ENCODE measurements at regions not wholly inside any gene's neighbourhood (a gene's known extent, or its start where the extent isn't known, plus 50 kb on each side); places are given as distances from the start of the nearest gene placed in this dataset.
"Not testable (repeated sequence)": the region's sequence is repeated elsewhere in the genome, so short reads cannot be mapped to it uniquely, and the experiment has no call there.

- DNase-seq (ENCODE audit: low read depth), result no peak
- H3K4me3 ChIP-seq (ENCODE audit: low read length), result no peak overlapping the region
- TF ChIP-seq, protein P1, sequence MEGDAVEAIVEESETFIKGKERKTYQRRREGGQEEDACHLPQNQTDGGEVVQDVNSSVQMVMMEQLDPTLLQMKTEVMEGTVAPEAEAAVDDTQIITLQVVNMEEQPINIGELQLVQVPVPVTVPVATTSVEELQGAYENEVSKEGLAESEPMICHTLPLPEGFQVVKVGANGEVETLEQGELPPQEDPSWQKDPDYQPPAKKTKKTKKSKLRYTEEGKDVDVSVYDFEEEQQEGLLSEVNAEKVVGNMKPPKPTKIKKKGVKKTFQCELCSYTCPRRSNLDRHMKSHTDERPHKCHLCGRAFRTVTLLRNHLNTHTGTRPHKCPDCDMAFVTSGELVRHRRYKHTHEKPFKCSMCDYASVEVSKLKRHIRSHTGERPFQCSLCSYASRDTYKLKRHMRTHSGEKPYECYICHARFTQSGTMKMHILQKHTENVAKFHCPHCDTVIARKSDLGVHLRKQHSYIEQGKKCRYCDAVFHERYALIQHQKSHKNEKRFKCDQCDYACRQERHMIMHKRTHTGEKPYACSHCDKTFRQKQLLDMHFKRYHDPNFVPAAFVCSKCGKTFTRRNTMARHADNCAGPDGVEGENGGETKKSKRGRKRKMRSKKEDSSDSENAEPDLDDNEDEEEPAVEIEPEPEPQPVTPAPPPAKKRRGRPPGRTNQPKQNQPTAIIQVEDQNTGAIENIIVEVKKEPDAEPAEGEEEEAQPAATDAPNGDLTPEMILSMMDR (conservative IDR thresholded peaks at IDR 0.05; ENCODE audit: low read length), result no peak
These were observed 90.5 kb upstream of the GDNF start for GRCh38 chr5:37930350-37930749.

GRCh38 chr5:37929791-37930190 is 90.0 kb upstream of the GDNF start:
- TF ChIP-seq, protein P1 (conservative IDR thresholded peaks at IDR 0.05; ENCODE audit: low read length), result no peak
- DNase-seq (ENCODE audit: low read depth), result no peak
- H3K4me3 ChIP-seq (ENCODE audit: low read length), result no peak overlapping the region

DNA sequence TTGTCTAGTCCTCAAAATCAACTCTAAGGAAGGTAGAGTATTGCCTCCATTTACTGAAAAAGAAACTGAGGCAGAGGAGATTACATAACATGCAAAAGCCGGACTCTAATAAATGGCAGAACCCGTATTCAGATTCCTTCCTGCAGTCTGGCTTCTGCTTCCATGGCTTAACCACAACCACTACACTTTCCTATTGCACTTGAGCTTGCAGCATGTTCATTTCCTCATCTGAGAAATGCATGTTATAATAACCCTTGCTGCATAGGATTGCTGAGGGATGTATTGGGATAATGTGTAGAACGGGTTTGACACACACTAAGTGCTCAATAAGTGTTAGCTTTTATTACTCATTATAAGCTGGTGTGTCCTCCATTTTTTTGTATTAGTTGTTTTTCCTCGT is 87.9 kb upstream of the GDNF start:
- not testable (repeated sequence) for DNase-seq (ENCODE audit: low read depth); H3K4me3 ChIP-seq (ENCODE audit: low read length)

DNA sequence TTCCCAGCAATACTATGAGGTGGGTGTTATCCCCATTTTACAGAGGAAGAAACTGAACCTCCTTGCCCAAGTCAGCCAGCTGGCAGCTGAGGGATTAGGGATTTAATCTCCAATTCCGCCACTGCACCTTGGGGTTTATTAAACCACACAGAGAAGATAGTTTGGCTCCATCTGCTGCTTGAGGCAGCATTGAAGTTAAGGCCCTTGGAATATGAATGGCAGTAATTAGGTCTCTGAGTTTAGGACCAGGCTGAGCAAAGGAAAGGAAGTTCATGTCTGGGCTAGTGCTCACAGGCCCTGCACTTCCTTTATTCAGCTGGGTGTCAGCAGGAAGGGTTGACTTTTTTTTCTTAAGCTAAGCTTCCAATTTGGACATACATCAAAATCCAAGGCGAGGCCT is 86.9 kb upstream of the GDNF start:
- no peak overlapping the region for H3K4me3 ChIP-seq (ENCODE audit: low read length)
- DNase-seq (ENCODE audit: low read depth), result peak; percentile 34
- TF ChIP-seq, protein P1 (conservative IDR thresholded peaks at IDR 0.05; ENCODE audit: low read length), result no peak; the same call in 1 of the 2 replicates

- TF ChIP-seq, protein P1 (conservative IDR thresholded peaks at IDR 0.05; ENCODE audit: low read length), result no peak
- no peak overlapping the region for H3K4me3 ChIP-seq (ENCODE audit: low read length)
- DNase-seq (ENCODE audit: low read depth), result no peak
These were observed 81.6 kb upstream of the GDNF start for GRCh38 chr5:37921452-37921851.

DNA sequence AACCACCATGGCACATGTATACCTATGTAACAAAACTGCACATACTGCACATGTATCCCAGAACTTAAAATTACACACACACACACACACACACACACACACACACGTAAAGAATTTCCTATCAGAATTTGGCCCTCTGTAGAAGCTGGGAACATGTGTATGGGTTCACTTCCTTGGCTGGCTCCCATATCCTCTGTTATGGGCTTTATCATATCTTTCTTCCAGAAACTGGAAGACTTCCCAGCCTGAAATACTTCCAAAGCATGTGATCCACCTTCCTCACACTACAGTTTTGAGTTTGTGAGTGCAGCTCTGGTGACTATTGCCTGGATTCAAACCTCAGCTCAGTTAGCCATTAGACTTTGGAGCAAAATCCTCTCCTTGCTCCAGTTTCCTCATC is 78.6 kb upstream of the GDNF start:
- TF ChIP-seq, protein P1 (conservative IDR thresholded peaks at IDR 0.05; ENCODE audit: low read length), result no peak
- DNase-seq (ENCODE audit: low read depth), result no peak
- H3K4me3 ChIP-seq (ENCODE audit: low read length), result no peak overlapping the region

GRCh38 chr5:37916525-37916924 is 76.7 kb upstream of the GDNF start:
- DNase-seq (ENCODE audit: low read depth), result no peak
- TF ChIP-seq, protein P1 (conservative IDR thresholded peaks at IDR 0.05; ENCODE audit: low read length), result no peak
- H3K4me3 ChIP-seq (ENCODE audit: low read length), result no peak overlapping the region
